Thyroid gland (tissue), 4 donors: ENCODE measurements at regions not wholly inside any gene's neighbourhood (a gene's known extent, or its start where the extent isn't known, plus 50 kb on each side); places are given as distances from the start of the nearest gene placed in this dataset.

Source experiments
- POLR2A ChIP-seq, 2 donors: fragments of 450-650 bp; IDR thresholded peaks; one replicate each; pipeline ENCODE4 v1.6.1; 2017; ENCODE audit warnings: antibody characterized with exemption in 2 of 2, mild to moderate bottlenecking in 2 of 2, moderate library complexity in 1 of 2
- TF ChIP-seq, protein P1 (sequence below), 6 experiments: fragments of 200-600 bp in 3 of 6; fragments of 450-650 bp in 3 of 6; sonication (generic) in 3 of 6; IDR thresholded peaks; one replicate each; pipeline ENCODE4 v1.5.1; 2016 to 2019; ENCODE audit warnings: antibody characterized with exemption in 6 of 6, mild to moderate bottlenecking in 2 of 6, inconsistent platforms in 1 of 6, moderate library complexity in 1 of 6

DNA sequence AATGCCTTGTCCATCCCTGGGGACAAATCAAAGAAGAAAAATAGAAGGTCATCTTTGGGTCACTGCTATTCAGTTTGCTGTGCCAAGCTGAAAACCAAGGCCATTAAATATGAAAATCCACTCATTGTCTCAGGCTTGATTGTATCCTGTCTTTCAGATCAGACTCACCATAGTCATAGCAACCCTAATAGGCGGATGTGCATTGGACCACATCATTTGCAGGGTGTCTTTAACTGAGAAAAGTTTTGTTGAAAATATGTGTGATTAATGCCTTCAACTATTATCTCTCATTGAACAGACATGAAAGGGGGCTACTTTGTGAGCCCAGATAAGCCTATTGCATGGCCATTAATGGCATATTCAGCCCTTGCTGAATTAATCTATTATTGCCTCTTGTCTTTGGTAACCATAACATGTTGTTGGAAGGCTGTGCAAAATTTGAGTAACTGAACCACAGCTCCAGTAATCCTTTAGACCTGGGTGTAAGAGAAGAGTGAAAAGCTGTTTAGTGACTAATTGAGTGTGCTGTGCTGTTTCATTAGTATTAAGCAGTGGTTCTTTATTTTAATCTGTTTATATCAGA lies 453.6 kb upstream of the EPHA5 start:
- no peak for TF ChIP-seq POLR2A (IDR thresholded peaks at IDR 0.05)
- TF ChIP-seq, protein P1, sequence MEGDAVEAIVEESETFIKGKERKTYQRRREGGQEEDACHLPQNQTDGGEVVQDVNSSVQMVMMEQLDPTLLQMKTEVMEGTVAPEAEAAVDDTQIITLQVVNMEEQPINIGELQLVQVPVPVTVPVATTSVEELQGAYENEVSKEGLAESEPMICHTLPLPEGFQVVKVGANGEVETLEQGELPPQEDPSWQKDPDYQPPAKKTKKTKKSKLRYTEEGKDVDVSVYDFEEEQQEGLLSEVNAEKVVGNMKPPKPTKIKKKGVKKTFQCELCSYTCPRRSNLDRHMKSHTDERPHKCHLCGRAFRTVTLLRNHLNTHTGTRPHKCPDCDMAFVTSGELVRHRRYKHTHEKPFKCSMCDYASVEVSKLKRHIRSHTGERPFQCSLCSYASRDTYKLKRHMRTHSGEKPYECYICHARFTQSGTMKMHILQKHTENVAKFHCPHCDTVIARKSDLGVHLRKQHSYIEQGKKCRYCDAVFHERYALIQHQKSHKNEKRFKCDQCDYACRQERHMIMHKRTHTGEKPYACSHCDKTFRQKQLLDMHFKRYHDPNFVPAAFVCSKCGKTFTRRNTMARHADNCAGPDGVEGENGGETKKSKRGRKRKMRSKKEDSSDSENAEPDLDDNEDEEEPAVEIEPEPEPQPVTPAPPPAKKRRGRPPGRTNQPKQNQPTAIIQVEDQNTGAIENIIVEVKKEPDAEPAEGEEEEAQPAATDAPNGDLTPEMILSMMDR (IDR thresholded peaks at IDR 0.05): no peak
